Brain microvascular endothelial cell (primary cell): ENCODE measurements at regions not wholly inside any gene's neighbourhood (a gene's known extent, or its start where the extent isn't known, plus 50 kb on each side); places are given as distances from the start of the nearest gene placed in this dataset.

Experiments
- DNase-seq: peaks from one replicate; pipeline ENCODE4 v3.0.0-alpha.2; 2020
- H3K27ac ChIP-seq: fragments of 250-450 bp; sonication (Bioruptor Pico); 2 replicates; pipeline ENCODE4 v1.5.1; 2020; ENCODE audit warnings: mild to moderate bottlenecking, moderate library complexity
- H3K27me3 ChIP-seq: fragments of 250-450 bp; sonication (Bioruptor Pico); replicated peaks from 2 replicates; pipeline ENCODE4 v1.5.1; 2020; ENCODE audit warnings: mild to moderate bottlenecking
- H3K36me3 ChIP-seq: fragments of 250-450 bp; sonication (Bioruptor Pico); replicated peaks from 2 replicates; pipeline ENCODE4 v1.5.1; 2020; ENCODE audit warnings: mild to moderate bottlenecking
- H3K4me3 ChIP-seq: 2 replicates; pipeline ENCODE4 v1.5.1; 2011; ENCODE audit warnings: low read depth, mild to moderate bottlenecking, control low read depth, low read length, moderate library complexity
- CTCF ChIP-seq: IDR thresholded peaks from 2 replicates; pipeline ENCODE4 v1.5.1; 2011; ENCODE audit warnings: low read depth, mild to moderate bottlenecking, moderate library complexity, low read length, control low read depth, inconsistent platforms; ENCODE audit errors: missing control alignments
- in situ Hi-C: cut with HindIII; loops from 2 replicates; pipeline ENCODE4 v1.10.0; 2017; ENCODE audit warnings: low sequenced_read_pairs, low pct_ligation_motif_present

DNA sequence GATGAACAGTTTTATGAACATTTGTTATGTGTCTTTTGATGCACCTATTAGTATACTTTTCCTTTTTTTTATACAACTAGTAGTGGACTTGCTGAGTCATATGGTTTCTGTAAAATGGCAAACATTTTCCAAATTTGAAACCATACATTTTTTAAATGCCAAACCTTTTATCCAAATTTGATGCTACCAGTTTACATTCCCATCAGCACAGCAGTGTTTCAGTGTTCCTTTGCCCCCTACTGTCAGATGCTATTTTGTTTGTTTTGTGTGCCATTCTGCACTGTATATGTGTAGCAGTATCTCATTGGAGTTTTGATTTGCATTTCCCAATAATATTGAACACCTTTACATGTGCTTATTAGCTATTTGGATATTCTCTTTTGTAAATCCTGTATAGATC is 219.4 kb downstream of the TANC2 start:
- no peak overlapping the region for H3K4me3 ChIP-seq
- no peak overlapping the region for H3K27ac ChIP-seq
- in situ Hi-C loops = no loop called here
- H3K36me3 ChIP-seq = no peaks in the 10 kb centered on the region
- H3K27me3 ChIP-seq = no peaks in the 10 kb centered on the region
- DNase-seq = no peak
- no peak for TF ChIP-seq CTCF

GRCh38 chr17:63189082-63189481 is 223.0 kb downstream of the TANC2 start:
- Histone ChIP-seq H3K36me3 (peaks cover 3% of the 10 kb centered on the region), H3K27ac (no peak overlapping the region), H3K27me3 (no peaks in the 10 kb centered on the region), H3K4me3 (no peak overlapping the region)
- in situ Hi-C loops = no loop called here
- DNase-seq = no peak
- no peak for TF ChIP-seq CTCF

- no peak overlapping the region for H3K4me3 ChIP-seq
- in situ Hi-C loops = no loop called here
- H3K27ac ChIP-seq = no peak overlapping the region
Observed at GRCh38 chr17:63189930-63190329, 223.9 kb downstream of the TANC2 start.

DNA sequence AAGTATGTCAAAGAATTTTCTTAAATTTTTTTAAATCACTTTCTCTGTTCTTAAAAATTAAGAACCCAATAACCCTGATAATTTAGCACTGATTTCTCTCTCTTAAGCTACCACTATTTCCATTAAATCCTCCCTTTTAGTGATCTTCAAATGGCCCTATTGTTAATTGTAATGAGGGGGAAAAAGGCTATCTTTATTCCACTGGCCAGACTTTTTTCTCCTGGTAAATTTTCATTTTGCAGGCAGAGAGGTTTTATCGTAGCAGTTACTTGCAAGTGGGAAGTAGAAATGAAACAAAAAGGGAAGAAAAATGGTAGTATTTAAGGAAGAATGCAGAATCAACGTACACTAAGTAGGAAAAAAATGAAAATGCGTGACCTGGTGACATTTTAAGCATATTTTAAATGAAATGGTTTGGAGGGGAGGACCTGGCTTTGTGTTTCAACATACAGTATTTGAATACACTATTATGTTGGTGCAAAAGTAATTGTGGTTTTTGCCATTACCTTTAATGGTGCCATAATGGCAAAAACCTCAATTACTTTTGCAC is 224.9 kb downstream of the TANC2 start:
- in situ Hi-C loops = no loop called here
- Histone ChIP-seq H3K27ac (no peak overlapping the region), H3K27me3 (no peaks in the 10 kb centered on the region), H3K36me3 (peaks cover 8% of the 10 kb centered on the region), H3K4me3 (no peak overlapping the region)
- no peak for TF ChIP-seq CTCF
- DNase-seq = no peak

More at GRCh38 chr17:63189930-63190329, 223.9 kb downstream of the TANC2 start:
- peaks cover 5% of the 10 kb centered on the region for H3K36me3 ChIP-seq
- DNase-seq = no peak
- no peaks in the 10 kb centered on the region for H3K27me3 ChIP-seq
- TF ChIP-seq CTCF = no peak

- peaks cover 8% of the 10 kb centered on the region for H3K36me3 ChIP-seq
- H3K27me3 ChIP-seq = no peaks in the 10 kb centered on the region
- no peak overlapping the region for H3K4me3 ChIP-seq
- no peak for DNase-seq
- in situ Hi-C loops = no loop called here
- no peak for TF ChIP-seq CTCF
- H3K27ac ChIP-seq = no peak overlapping the region
Observed at GRCh38 chr17:63191610-63192009, 225.6 kb downstream of the TANC2 start.

- Histone ChIP-seq H3K27ac (no peak overlapping the region), H3K36me3 (peaks cover 8% of the 10 kb centered on the region), H3K27me3 (no peaks in the 10 kb centered on the region), H3K4me3 (no peak overlapping the region)
- no peak for TF ChIP-seq CTCF
- in situ Hi-C loops = no loop called here
- DNase-seq = no peak
Observed at GRCh38 chr17:63193827-63194226, 227.8 kb downstream of the TANC2 start.
